Smooth muscle cell (in vitro differentiated cells): ENCODE measurements at regions not wholly inside any gene's neighbourhood (a gene's known extent, or its start where the extent isn't known, plus 50 kb on each side); places are given as distances from the start of the nearest gene placed in this dataset.
"Not testable (repeated sequence)": the region's sequence is repeated elsewhere in the genome, so short reads cannot be mapped to it uniquely, and the experiment has no call there.

Experiments used
- DNase-seq: peaks from one replicate; lab custom pipeline; 2025; ENCODE audit not compliant: unreplicated experiment; lab: John Stamatoyannopoulos, UW
- H2AFZ ChIP-seq: fragments of 200-600 bp; sonication (generic); 2 replicates; pipeline ENCODE4 v1.6.0; 2016; ENCODE audit warnings: antibody characterized with exemption, low read depth, mild to moderate bottlenecking
- H3F3A ChIP-seq: fragments of 200-600 bp; sonication (generic); 2 replicates; pipeline ENCODE4 v1.6.0; 2017; ENCODE audit warnings: antibody characterized with exemption, low read depth
- H3K27ac ChIP-seq: fragments of 200-600 bp; sonication (generic); 2 replicates; pipeline ENCODE4 v1.5.1; 2016; ENCODE audit warnings: low read depth, mild to moderate bottlenecking
- H3K27me3 ChIP-seq: fragments of 200-600 bp; sonication (generic); 2 replicates; pipeline ENCODE4 v1.6.1; 2016; ENCODE audit warnings: low read depth, mild to moderate bottlenecking
- H3K36me3 ChIP-seq: fragments of 200-600 bp; sonication (generic); 2 replicates; pipeline ENCODE4 v1.5.1; 2016; ENCODE audit warnings: low read depth
- H3K4me1 ChIP-seq: fragments of 200-600 bp; sonication (generic); 2 replicates; pipeline ENCODE4 v1.5.1; 2016; ENCODE audit warnings: low read depth
- H3K4me2 ChIP-seq: fragments of 200-600 bp; sonication (generic); 2 replicates; pipeline ENCODE4 v1.6.0; 2016; ENCODE audit warnings: mild to moderate bottlenecking
- H3K4me3 ChIP-seq: fragments of 200-600 bp; sonication (generic); 2 replicates; pipeline ENCODE4 v1.5.1; 2016; ENCODE audit warnings: mild to moderate bottlenecking
- H3K79me2 ChIP-seq: fragments of 200-600 bp; sonication (generic); 2 replicates; pipeline ENCODE4 v1.6.0; 2016; ENCODE audit warnings: low read depth, mild to moderate bottlenecking
- H3K9ac ChIP-seq: fragments of 200-600 bp; sonication (generic); 2 replicates; pipeline ENCODE4 v1.6.0; 2016; ENCODE audit warnings: low read depth
- H3K9me3 ChIP-seq: fragments of 200-600 bp; sonication (generic); replicated peaks from 2 replicates; pipeline ENCODE4 v1.5.1; 2016; ENCODE audit warnings: low read depth
- H4K20me1 ChIP-seq: fragments of 200-600 bp; sonication (generic); 2 replicates; pipeline ENCODE4 v1.6.0; 2016; ENCODE audit warnings: low read depth
- WGBS: methylation state at CpG from one replicate; pipeline ENCODE4 v1.1.7; 2016; ENCODE audit warnings: low lambda C conversion rate; 5-methylcytosine and 5-hydroxymethylcytosine counted together
- TF ChIP-seq, protein P1 (sequence below): fragments of 200-600 bp; sonication (generic); IDR thresholded peaks from 2 replicates; pipeline ENCODE4 v1.5.1; 2017; ENCODE audit warnings: borderline replicate concordance, mild to moderate bottlenecking, antibody characterized with exemption; ENCODE audit not compliant: insufficient read depth, poor library complexity, severe bottlenecking

DNA sequence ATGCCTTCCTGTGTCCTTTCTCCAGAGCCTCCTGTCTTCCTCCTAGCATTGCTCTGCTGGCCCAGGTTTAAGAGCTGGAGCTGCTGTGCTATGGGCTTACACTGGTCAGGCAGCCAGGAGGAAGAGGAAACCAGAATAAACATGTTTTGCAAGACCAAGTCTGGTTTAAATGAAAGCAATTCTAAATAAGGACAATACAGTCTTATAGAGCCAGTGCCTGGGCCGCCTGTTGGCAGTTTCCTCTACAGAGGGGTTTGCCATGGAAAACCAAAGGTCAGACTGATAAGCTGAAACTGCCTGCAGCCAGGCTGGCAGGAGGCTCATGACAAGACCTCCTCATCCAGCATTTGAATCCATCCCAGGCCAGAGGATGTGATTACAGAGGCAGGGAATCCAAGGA, 92.9 kb upstream of the FGGY start:
- no peaks in the 10 kb centered on the region for H3K27me3 ChIP-seq
- H3K36me3 ChIP-seq: no peaks in the 10 kb centered on the region
- H3K9ac ChIP-seq: no peak overlapping the region
- H2AFZ ChIP-seq: no peak overlapping the region
- TF ChIP-seq, protein P1, sequence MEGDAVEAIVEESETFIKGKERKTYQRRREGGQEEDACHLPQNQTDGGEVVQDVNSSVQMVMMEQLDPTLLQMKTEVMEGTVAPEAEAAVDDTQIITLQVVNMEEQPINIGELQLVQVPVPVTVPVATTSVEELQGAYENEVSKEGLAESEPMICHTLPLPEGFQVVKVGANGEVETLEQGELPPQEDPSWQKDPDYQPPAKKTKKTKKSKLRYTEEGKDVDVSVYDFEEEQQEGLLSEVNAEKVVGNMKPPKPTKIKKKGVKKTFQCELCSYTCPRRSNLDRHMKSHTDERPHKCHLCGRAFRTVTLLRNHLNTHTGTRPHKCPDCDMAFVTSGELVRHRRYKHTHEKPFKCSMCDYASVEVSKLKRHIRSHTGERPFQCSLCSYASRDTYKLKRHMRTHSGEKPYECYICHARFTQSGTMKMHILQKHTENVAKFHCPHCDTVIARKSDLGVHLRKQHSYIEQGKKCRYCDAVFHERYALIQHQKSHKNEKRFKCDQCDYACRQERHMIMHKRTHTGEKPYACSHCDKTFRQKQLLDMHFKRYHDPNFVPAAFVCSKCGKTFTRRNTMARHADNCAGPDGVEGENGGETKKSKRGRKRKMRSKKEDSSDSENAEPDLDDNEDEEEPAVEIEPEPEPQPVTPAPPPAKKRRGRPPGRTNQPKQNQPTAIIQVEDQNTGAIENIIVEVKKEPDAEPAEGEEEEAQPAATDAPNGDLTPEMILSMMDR: no peak
- no peaks in the 10 kb centered on the region for H3F3A ChIP-seq
- H3K4me1 ChIP-seq: no peaks in the 10 kb centered on the region
- H4K20me1 ChIP-seq: no peaks in the 10 kb centered on the region
- no peak overlapping the region for H3K4me3 ChIP-seq
- no peak overlapping the region for H3K4me2 ChIP-seq
- DNase-seq: no peak
- no peaks in the 10 kb centered on the region for H3K79me2 ChIP-seq
- no peak overlapping the region for H3K27ac ChIP-seq
- 54% methylated on average over 1 of the region's 1 CpG for WGBS
- H3K9me3 ChIP-seq: peaks cover under 1% of the 10 kb centered on the region

DNA sequence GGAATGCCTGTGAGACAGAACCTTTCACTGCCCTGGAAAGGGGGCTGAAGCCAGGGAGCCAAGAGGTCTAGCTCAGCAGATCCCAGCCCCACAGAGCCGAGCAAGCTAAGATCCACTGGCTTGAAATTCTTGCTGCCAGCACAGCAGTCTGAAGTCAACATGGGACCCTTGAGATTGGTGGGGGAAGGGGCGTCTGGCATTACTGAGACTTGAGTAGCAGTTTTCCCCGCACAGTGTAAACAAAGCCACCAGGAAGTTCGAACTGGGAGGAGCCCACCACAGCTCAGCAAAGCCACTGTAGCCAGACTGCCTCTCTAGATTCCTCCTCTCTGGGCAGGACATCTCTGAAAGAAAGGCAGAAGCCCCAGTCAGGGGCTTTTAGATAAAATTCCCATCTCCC, 90.3 kb upstream of the FGGY start:
- not testable (repeated sequence) for H3K4me2 ChIP-seq, H2AFZ ChIP-seq, H3K4me1 ChIP-seq, H3F3A ChIP-seq, H3K4me3 ChIP-seq, DNase-seq, H3K79me2 ChIP-seq, H3K27ac ChIP-seq, H4K20me1 ChIP-seq, H3K27me3 ChIP-seq, H3K9me3 ChIP-seq, H3K9ac ChIP-seq, H3K36me3 ChIP-seq
- 51% methylated on average over 4 of the region's 4 CpGs for WGBS

DNA sequence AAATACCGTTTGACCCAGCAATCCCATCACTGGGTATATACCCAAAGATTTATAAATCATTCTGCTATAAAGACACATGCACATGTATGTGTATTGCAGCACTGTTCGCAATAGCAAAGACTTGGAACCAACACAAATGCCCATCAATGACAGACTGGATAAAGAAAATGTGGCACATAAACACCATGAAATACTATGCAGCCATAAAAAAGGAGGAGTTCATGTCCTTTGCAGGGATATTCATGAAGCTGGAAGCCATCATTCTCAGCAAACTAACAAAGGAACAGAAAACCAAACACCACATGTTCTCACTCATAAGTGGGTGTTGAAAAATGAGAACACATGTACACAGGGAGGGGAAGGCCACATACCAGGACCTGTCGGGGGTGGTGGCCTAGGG, 86.5 kb upstream of the FGGY start:
- not testable (repeated sequence) for H2AFZ ChIP-seq, H3K9ac ChIP-seq, H3K36me3 ChIP-seq, H3K4me1 ChIP-seq, H3K27ac ChIP-seq, H3K79me2 ChIP-seq, H3K4me2 ChIP-seq, H3K9me3 ChIP-seq, H3K27me3 ChIP-seq, H3F3A ChIP-seq, H3K4me3 ChIP-seq, H4K20me1 ChIP-seq, DNase-seq
- WGBS: 94% methylated on average over 3 of the region's 3 CpGs

DNA sequence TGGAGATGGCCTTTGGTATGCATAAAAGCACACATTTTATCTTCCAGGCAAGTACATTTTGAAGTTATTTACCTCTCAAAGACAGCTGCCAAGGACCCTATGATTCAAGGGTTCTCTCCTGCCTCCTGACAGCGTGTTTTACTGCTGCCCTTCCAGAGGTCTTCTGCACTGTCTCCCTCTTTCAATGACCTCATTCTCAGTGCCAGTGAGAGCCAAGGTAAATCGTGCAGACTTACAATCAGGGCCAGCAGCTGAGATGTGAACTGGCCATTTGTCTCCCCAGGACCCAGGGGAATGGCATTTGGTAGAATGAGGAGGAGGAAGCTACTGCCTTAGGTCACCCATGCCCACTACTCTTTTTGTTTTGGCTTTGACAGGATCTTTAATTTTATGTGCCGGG, 84.2 kb upstream of the FGGY start:
- Histone ChIP-seq H3K9me3 (peaks cover 6% of the 10 kb centered on the region), H3K79me2 (no peaks in the 10 kb centered on the region), H3K27me3 (no peaks in the 10 kb centered on the region), H3K9ac (no peak overlapping the region), H3F3A (no peaks in the 10 kb centered on the region), H2AFZ (no peak overlapping the region), H3K4me2 (no peak overlapping the region), H3K27ac (no peak overlapping the region), H3K4me1 (no peaks in the 10 kb centered on the region), H3K4me3 (no peak overlapping the region), H3K36me3 (no peaks in the 10 kb centered on the region), H4K20me1 (no peaks in the 10 kb centered on the region)
- TF ChIP-seq, protein P1: no peak
- 89% methylated on average over 3 of the region's 3 CpGs for WGBS
- DNase-seq: no peak
